H1 (cell line): ENCODE measurements at regions not wholly inside any gene's neighbourhood (a gene's known extent, or its start where the extent isn't known, plus 50 kb on each side); places are given as distances from the start of the nearest gene placed in this dataset.

ENCODE experiments used
- CTCF ChIA-PET: fragments of 300-600 bp; sonication (Branson Sonifier 250); formaldehyde crosslinking; loops from one replicate; lab custom pipeline; 2021; ENCODE audit not compliant: partially characterized antibody; lab: Charles Lee
- POLR2A ChIA-PET: fragments of 300-600 bp; sonication (Branson Sonifier 250); formaldehyde crosslinking; loops from one replicate; lab custom pipeline; 2021; ENCODE audit warnings: inconsistent platforms; ENCODE audit not compliant: partially characterized antibody; lab: Charles Lee
- DNase-seq, 2 experiments: peaks; one replicate each; pipeline versions ENCODE4 v3.0.0 to v3.0.0-alpha.2; 2010 to 2022; ENCODE audit warnings: low spot score in 2 of 2, low read depth in 1 of 2, mixed read lengths in 1 of 2
- FAIRE-seq: peaks from 2 replicates; lab custom pipeline; 2011; peaks lifted over from hg19 to GRCh38; lab: Jason Lieb, UNC
- H2AFZ ChIP-seq: 2 replicates; pipeline ENCODE4 v1.8.1; 2012; ENCODE audit warnings: low read length, inconsistent platforms
- H2AK5ac ChIP-seq: 2 replicates; pipeline ENCODE4 v1.6.1; 2013; ENCODE audit warnings: low read depth, low read length
- H2BK120ac ChIP-seq: replicated peaks from 2 replicates; pipeline ENCODE3; 2013; ENCODE audit warnings: low read depth, low read length, inconsistent platforms
- H2BK12ac ChIP-seq: 2 replicates; pipeline ENCODE4 v1.6.1; 2013; ENCODE audit warnings: low read depth, low read length
- H2BK15ac ChIP-seq: 2 replicates; pipeline ENCODE4 v1.6.1; 2013; ENCODE audit warnings: low read length
- H2BK20ac ChIP-seq: 2 replicates; pipeline ENCODE4 v1.6.1; 2013; ENCODE audit warnings: low read length
- H2BK5ac ChIP-seq: 2 replicates; pipeline ENCODE4 v1.6.1; 2013; ENCODE audit warnings: low read depth, low read length
- H3K14ac ChIP-seq: 2 replicates; pipeline ENCODE4 v1.6.1; 2013; ENCODE audit warnings: inconsistent platforms; ENCODE audit not compliant: insufficient read length
- H3K18ac ChIP-seq: 2 replicates; pipeline ENCODE4 v1.6.1; 2013; ENCODE audit warnings: low read length; ENCODE audit errors: extremely low read depth
- H3K23ac ChIP-seq: 2 replicates; pipeline ENCODE4 v1.6.1; 2013; ENCODE audit warnings: inconsistent platforms; ENCODE audit not compliant: insufficient read length
- H3K23me2 ChIP-seq: 2 replicates; pipeline ENCODE4 v1.6.1; 2013; ENCODE audit warnings: low read depth, low read length
- H3K27ac ChIP-seq: 2 replicates; pipeline ENCODE4 v1.6.1; 2011; ENCODE audit warnings: low read depth, low read length, inconsistent platforms
- H3K27me3 ChIP-seq, 4 experiments: replicated peaks in 1 of 4; 1 replicate in 1 of 4; 2 replicates in 3 of 4; pipeline versions ENCODE4 v1.6.1 to v1.8.1; 2011 to 2013; ENCODE audit warnings: low read length in 3 of 4, mild to moderate bottlenecking in 3 of 4, inconsistent platforms in 2 of 4, mixed read lengths in 2 of 4, moderate library complexity in 1 of 4; ENCODE audit not compliant: control insufficient read depth in 3 of 4, insufficient read depth in 3 of 4; ENCODE audit errors: extremely low read depth in 1 of 4
- H3K36me3 ChIP-seq, 4 experiments: 2 replicates each; pipeline versions ENCODE4 v1.6.1 to v1.8.1; 2011 to 2013; ENCODE audit warnings: mild to moderate bottlenecking in 4 of 4, low read length in 3 of 4, moderate library complexity in 2 of 4, control low read depth in 1 of 4, inconsistent platforms in 1 of 4; ENCODE audit not compliant: insufficient read depth in 4 of 4, control insufficient read depth in 2 of 4
- H3K4ac ChIP-seq: replicated peaks from 2 replicates; pipeline ENCODE3; 2013; ENCODE audit warnings: low read length, low read depth, mixed read lengths, inconsistent platforms; ENCODE audit not compliant: insufficient read length
- H3K4me1 ChIP-seq, 4 experiments: replicated peaks in 1 of 4; 1 replicate in 1 of 4; 2 replicates in 3 of 4; pipeline versions ENCODE4 v1.6.1 to v1.8.1; 2011 to 2013; ENCODE audit warnings: low read length in 3 of 4, inconsistent platforms in 2 of 4, mixed read lengths in 1 of 4; ENCODE audit not compliant: insufficient read depth in 4 of 4, control insufficient read depth in 3 of 4
- H3K4me2 ChIP-seq, 2 experiments: 2 replicates each; pipeline versions ENCODE4 v1.6.1 to v1.8.1; 2011 to 2013; ENCODE audit warnings: low read depth in 2 of 2, low read length in 2 of 2, control low read depth in 1 of 2, inconsistent platforms in 1 of 2, mild to moderate bottlenecking in 1 of 2; ENCODE audit not compliant: insufficient read depth in 1 of 2
- H3K4me3 ChIP-seq, 4 experiments: fragments of 200-600, 300-600 bp in 1 of 4; sonication (generic), shearing (Covaris generic), sonication (Bioruptor Twin) in 1 of 4; 2 replicates each; pipeline versions ENCODE4 v1.5.1 to v1.8.1; 2011 to 2016; ENCODE audit warnings: low read length in 4 of 4, low read depth in 3 of 4, control low read depth in 2 of 4, inconsistent platforms in 2 of 4, mild to moderate bottlenecking in 2 of 4, mixed read lengths in 1 of 4, moderate library complexity in 1 of 4; ENCODE audit not compliant: insufficient read depth in 2 of 4; ENCODE audit errors: extremely low read depth in 1 of 4
- H3K56ac ChIP-seq: replicated peaks from 2 replicates; pipeline ENCODE3; 2013; ENCODE audit warnings: low read depth, mild to moderate bottlenecking, mixed read lengths, low read length, inconsistent platforms; ENCODE audit not compliant: insufficient read length
- H3K79me1 ChIP-seq: 2 replicates; pipeline ENCODE4 v1.6.1; 2013; ENCODE audit warnings: low read depth, low read length, control low read depth
- H3K79me2 ChIP-seq, 2 experiments: 2 replicates each; pipeline versions ENCODE4 v1.6.1 to v1.8.1; 2012 to 2013; ENCODE audit warnings: low read length in 2 of 2, mild to moderate bottlenecking in 2 of 2, inconsistent platforms in 1 of 2; ENCODE audit not compliant: insufficient read depth in 2 of 2, control insufficient read depth in 1 of 2
- H3K9ac ChIP-seq, 4 experiments: replicated peaks in 1 of 4; 1 replicate in 1 of 4; 2 replicates in 3 of 4; pipeline versions ENCODE4 v1.6.1 to v1.8.1; 2011 to 2013; ENCODE audit warnings: low read depth in 3 of 4, low read length in 3 of 4, control low read depth in 2 of 4, mild to moderate bottlenecking in 2 of 4, moderate library complexity in 2 of 4, inconsistent platforms in 1 of 4; ENCODE audit errors: extremely low read depth in 1 of 4
- H3K9me3 ChIP-seq, 2 experiments: 2 replicates each; pipeline versions ENCODE4 v1.6.1 to v1.8.1; 2012 to 2013; ENCODE audit warnings: mild to moderate bottlenecking in 2 of 2, moderate library complexity in 2 of 2, control low read depth in 1 of 2, inconsistent platforms in 1 of 2, low read depth in 1 of 2, low read length in 1 of 2, mixed read lengths in 1 of 2; ENCODE audit not compliant: insufficient read depth in 2 of 2
- H4K20me1 ChIP-seq, 2 experiments: replicated peaks in 1 of 2; 2 replicates each; pipeline versions ENCODE3 to v1.8.1; 2011 to 2013; ENCODE audit warnings: inconsistent platforms in 2 of 2, low read length in 2 of 2, mild to moderate bottlenecking in 1 of 2; ENCODE audit not compliant: insufficient read depth in 2 of 2, control insufficient read depth in 1 of 2
- H4K5ac ChIP-seq: 2 replicates; pipeline ENCODE4 v1.6.1; 2013; ENCODE audit warnings: low read length, low read depth, mixed read lengths, inconsistent platforms; ENCODE audit not compliant: insufficient read length
- H4K8ac ChIP-seq: 2 replicates; pipeline ENCODE4 v1.8.0; 2013; ENCODE audit warnings: mild to moderate bottlenecking, moderate library complexity, low read length, inconsistent platforms; ENCODE audit not compliant: insufficient read depth; ENCODE audit errors: extremely low read depth
- H4K91ac ChIP-seq: replicated peaks from 2 replicates; pipeline ENCODE3; 2013; ENCODE audit warnings: low read length, mixed read lengths, inconsistent platforms; ENCODE audit not compliant: insufficient read length
- EGR1 ChIP-seq: IDR thresholded peaks from 2 replicates; pipeline ENCODE4 v1.6.1; 2011; ENCODE audit warnings: low read depth, low read length, borderline replicate concordance
- EZH2 ChIP-seq: fragments of 200-600 bp; sonication (generic); IDR thresholded peaks from 2 replicates; pipeline ENCODE4 v1.7.1; 2012; ENCODE audit warnings: low read depth, mild to moderate bottlenecking, moderate library complexity, low read length, inconsistent platforms; ENCODE audit not compliant: severe bottlenecking
- FOSL1 ChIP-seq: IDR thresholded peaks from 2 replicates; pipeline ENCODE4 v1.6.1; 2011; ENCODE audit warnings: mild to moderate bottlenecking, low read depth, low read length, moderate library complexity; ENCODE audit not compliant: insufficient read depth
- PHF8 ChIP-seq: fragments of 200-600 bp; sonication (generic); conservative IDR thresholded peaks from 2 replicates; pipeline ENCODE4 v1.7.1; 2012; ENCODE audit warnings: low read depth, mild to moderate bottlenecking, inconsistent platforms, low read length, moderate library complexity
- POLR2AphosphoS5 ChIP-seq: IDR thresholded peaks from 2 replicates; pipeline ENCODE4 v1.6.1; 2011; ENCODE audit warnings: low read depth, low read length
- SAP30 ChIP-seq: fragments of 300-600 bp; sonication (generic); IDR thresholded peaks from 2 replicates; pipeline ENCODE4 v1.7.1; 2012; ENCODE audit warnings: low read length, moderate library complexity, mild to moderate bottlenecking, inconsistent platforms; ENCODE audit not compliant: insufficient read depth, insufficient replicate concordance
- YY1 ChIP-seq: IDR thresholded peaks from 2 replicates; pipeline ENCODE4 v1.6.1; 2011; ENCODE audit warnings: low read depth, mild to moderate bottlenecking, low read length
- WGBS, 2 experiments: shearing (Covaris generic) in 1 of 2; methylation state at CpG; one replicate each; pipeline versions ENCODE4 v1.1.6 to v1.1.7; 2013 to 2015; ENCODE audit warnings: low lambda C conversion rate in 2 of 2, mixed read lengths in 2 of 2, inconsistent platforms in 1 of 2, low coverage in 1 of 2, missing lambda C conversion rate in 1 of 2; ENCODE audit not compliant: insufficient replicate concordance in 2 of 2, insufficient coverage in 1 of 2, insufficient read length in 1 of 2; ENCODE audit errors: extremely low coverage in 1 of 2, missing lambda C conversion rate in 1 of 2; 5-methylcytosine and 5-hydroxymethylcytosine counted together

DNA sequence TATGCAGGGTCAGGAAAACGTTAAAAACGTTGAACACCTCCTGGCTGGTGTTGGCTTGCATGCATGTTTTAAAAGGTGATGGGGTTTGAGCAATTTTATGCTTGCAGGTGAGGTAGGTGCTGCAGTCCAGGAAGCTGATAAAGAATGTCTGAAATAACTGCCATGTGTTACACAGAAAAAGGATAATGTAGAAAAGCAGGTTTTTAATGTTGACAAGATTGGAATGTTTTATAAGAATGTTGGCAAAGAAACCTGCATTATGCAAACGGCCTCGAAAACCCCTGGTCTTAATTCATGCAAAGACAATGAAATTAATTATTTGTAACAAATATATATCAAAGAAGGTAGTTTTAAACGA is 723.7 kb upstream of the AGA start:
- Histone ChIP-seq H2AFZ (0 out of 2 replicates have a peak overlapping the region, but pooled peaks have one; percentile 40), H4K8ac (no peak overlapping the region), H3K79me1 (no peaks in the 10 kb centered on the region)

More for the DNA sequence above, 723.7 kb upstream of the AGA start:
- no peak for FAIRE-seq
- TF ChIP-seq FOSL1 = no peak
- TF ChIP-seq YY1 = no peak
- no peak for TF ChIP-seq PHF8
- no peak for TF ChIP-seq EZH2
- no peak for TF ChIP-seq SAP30
- no peak for TF ChIP-seq EGR1
- no peak for TF ChIP-seq POLR2AphosphoS5
- TF ChIP-seq, all 59 proteins: peak for 0
- H4K91ac ChIP-seq = no peak overlapping the region
- no peaks in the 10 kb centered on the region for H4K20me1 ChIP-seq
- no peak overlapping the region for H3K9ac ChIP-seq
- peaks cover 0 to 4% (median 1%) of the 10 kb centered on the region in 4 experiments; a peak in 2 of 8 replicates for H3K36me3 ChIP-seq
- peaks cover 0 to 1% (median 0%) of the 10 kb centered on the region in 4 experiments; a peak in 1 of 7 replicates for H3K27me3 ChIP-seq
- no peak overlapping the region for H2BK15ac ChIP-seq
- no peak overlapping the region for H2BK120ac ChIP-seq
- H4K5ac ChIP-seq = no peak overlapping the region
- H2AK5ac ChIP-seq = no peak overlapping the region
- DNase-seq = no peak
- H3K4ac ChIP-seq = no peak overlapping the region
- H3K4me1 ChIP-seq = peaks cover 0 to 2% (median under 1%) of the 10 kb centered on the region in 4 experiments; a peak in 2 of 7 replicates
- H3K9me3 ChIP-seq = peaks cover 10 to 17% of the 10 kb centered on the region in 2 experiments
- no peaks in the 10 kb centered on the region for H3K23me2 ChIP-seq
- CTCF ChIA-PET = interaction anchor here (0.7 kb wide), 1 partner anchor 725 kb away, joined by 3 read pairs; no protein-coding TSS in a partner anchor
- H3K4me2 ChIP-seq = no peak overlapping the region
- no peak overlapping the region for H2BK20ac ChIP-seq
- H3K18ac ChIP-seq = no peak overlapping the region
- no peak overlapping the region for H2BK12ac ChIP-seq
- no peak overlapping the region for H3K4me3 ChIP-seq
- 89% methylated on average over 5 of the region's 5 CpGs; no CpG with 5 or more reads in 1 of the 2 experiments for WGBS, 2 experiments
- no peak overlapping the region for H3K23ac ChIP-seq
- POLR2A ChIA-PET = no interaction called here
- no peak overlapping the region for H2BK5ac ChIP-seq
- H3K56ac ChIP-seq = no peak overlapping the region
- no peak overlapping the region for H3K27ac ChIP-seq
- no peaks in the 10 kb centered on the region for H3K79me2 ChIP-seq
- H3K14ac ChIP-seq = no peak overlapping the region
